MM.1S (cell line): ENCODE measurements at regions not wholly inside any gene's neighbourhood (a gene's known extent, or its start where the extent isn't known, plus 50 kb on each side); places are given as distances from the start of the nearest gene placed in this dataset.

Experiments
- DNase-seq: peaks from one replicate; pipeline ENCODE4 v3.0.0-alpha.2; 2015
- H2AFZ ChIP-seq: fragments of 300-600 bp; sonication (generic); 2 replicates; pipeline ENCODE4 v1.6.0; 2016; ENCODE audit warnings: antibody characterized with exemption, low read length
- H3F3A ChIP-seq: fragments of 300-600 bp; sonication (generic); 2 replicates; pipeline ENCODE4 v1.6.1; 2016; ENCODE audit warnings: mild to moderate bottlenecking, antibody characterized with exemption, low read length, moderate library complexity, mixed read lengths; ENCODE audit not compliant: insufficient read depth
- H3K27ac ChIP-seq: fragments of 300-600 bp; sonication (generic); 2 replicates; pipeline ENCODE4 v1.5.1; 2016; ENCODE audit warnings: mild to moderate bottlenecking, low read length
- H3K27me3 ChIP-seq: fragments of 300-600 bp; sonication (generic); replicated peaks from 2 replicates; pipeline ENCODE4 v1.6.0; 2016; ENCODE audit warnings: low read length; ENCODE audit not compliant: insufficient read depth
- H3K36me3 ChIP-seq: fragments of 300-600 bp; sonication (generic); replicated peaks from 2 replicates; pipeline ENCODE4 v1.6.1; 2016; ENCODE audit warnings: mild to moderate bottlenecking, low read length, mixed read lengths; ENCODE audit not compliant: insufficient read depth
- H3K4me1 ChIP-seq: fragments of 300-600 bp; sonication (generic); 2 replicates; pipeline ENCODE4 v1.6.1; 2016; ENCODE audit warnings: low read length, mixed read lengths
- H3K4me2 ChIP-seq: fragments of 300-600 bp; sonication (generic); 2 replicates; pipeline ENCODE4 v1.6.0; 2016; ENCODE audit warnings: low read depth, low read length
- H3K4me3 ChIP-seq: fragments of 300-600 bp; sonication (generic); 2 replicates; pipeline ENCODE4 v1.5.1; 2016; ENCODE audit warnings: low read length, mixed read lengths
- H3K79me2 ChIP-seq: fragments of 300-600 bp; sonication (generic); 2 replicates; pipeline ENCODE4 v1.6.1; 2016; ENCODE audit warnings: mixed run types, low read length, mixed read lengths
- H3K9ac ChIP-seq: fragments of 300-600 bp; sonication (generic); 2 replicates; pipeline ENCODE4 v1.6.1; 2016; ENCODE audit warnings: low read length, mixed read lengths
- H3K9me2 ChIP-seq: fragments of 300-600 bp; sonication (generic); replicated peaks from 2 replicates; pipeline ENCODE4 v1.6.1; 2016; ENCODE audit warnings: mild to moderate bottlenecking, low read length, mixed read lengths; ENCODE audit not compliant: insufficient read depth
- H3K9me3 ChIP-seq: fragments of 300-600 bp; sonication (generic); replicated peaks from 2 replicates; pipeline ENCODE4 v1.6.1; 2016; ENCODE audit warnings: mild to moderate bottlenecking, low read length, mixed read lengths; ENCODE audit not compliant: insufficient read depth
- H4K20me1 ChIP-seq: fragments of 300-600 bp; sonication (generic); 2 replicates; pipeline ENCODE4 v1.6.1; 2016; ENCODE audit warnings: mild to moderate bottlenecking, low read length, moderate library complexity, mixed read lengths; ENCODE audit not compliant: insufficient read depth
- CTCF ChIP-seq: fragments of 300-600 bp; sonication (generic); IDR thresholded peaks from 2 replicates; pipeline ENCODE4 v1.5.1; 2016; ENCODE audit warnings: antibody characterized with exemption, low read length, mixed read lengths
- EZH2 ChIP-seq: fragments of 300-600 bp; sonication (generic); optimal IDR thresholded peaks from 2 replicates; pipeline ENCODE3; 2017; ENCODE audit warnings: low read depth, mild to moderate bottlenecking, antibody characterized with exemption, low read length, mixed read lengths
- EZH2phosphoT487 ChIP-seq: fragments of 300-600 bp; sonication (generic); IDR thresholded peaks from 2 replicates; pipeline ENCODE4 v1.6.1; 2018; ENCODE audit warnings: antibody characterized with exemption, low read length

GRCh38 chr11:115784796-115785521, 280.7 kb upstream of the CADM1 start:
- Histone ChIP-seq H3K27ac (no peak overlapping the region), H3K4me1 (no peaks in the 10 kb centered on the region), H3K9me2 (no peaks in the 10 kb centered on the region), H3K4me3 (no peak overlapping the region), H3K36me3 (no peaks in the 10 kb centered on the region), H3K9me3 (no peaks in the 10 kb centered on the region), H4K20me1 (no peaks in the 10 kb centered on the region), H3K9ac (no peak overlapping the region), H3K4me2 (no peak overlapping the region), H3F3A (no peaks in the 10 kb centered on the region), H2AFZ (no peak overlapping the region), H3K79me2 (no peaks in the 10 kb centered on the region), H3K27me3 (no peaks in the 10 kb centered on the region)
- no peak for TF ChIP-seq EZH2phosphoT487
- no peak for TF ChIP-seq EZH2
- TF ChIP-seq CTCF, result no peak
- DNase-seq, result no peak

- H3K79me2 ChIP-seq, result no peaks in the 10 kb centered on the region
- no peaks in the 10 kb centered on the region for H3K4me1 ChIP-seq
- H3K4me2 ChIP-seq, result no peak overlapping the region
- H3K36me3 ChIP-seq, result no peaks in the 10 kb centered on the region
- H3K27me3 ChIP-seq, result no peaks in the 10 kb centered on the region
- H3F3A ChIP-seq, result no peaks in the 10 kb centered on the region
- no peak overlapping the region for H3K9ac ChIP-seq
- no peak overlapping the region for H3K27ac ChIP-seq
- no peaks in the 10 kb centered on the region for H4K20me1 ChIP-seq
- H3K4me3 ChIP-seq, result no peak overlapping the region
- H2AFZ ChIP-seq, result no peak overlapping the region
- no peak for DNase-seq
- TF ChIP-seq CTCF (no peak), EZH2 (no peak), EZH2phosphoT487 (no peak)
- H3K9me2 ChIP-seq, result no peaks in the 10 kb centered on the region
- no peaks in the 10 kb centered on the region for H3K9me3 ChIP-seq
Measured at GRCh38 chr11:115780646-115781362, 276.6 kb upstream of the CADM1 start.

GRCh38 chr11:115778928-115779650, 274.9 kb upstream of the CADM1 start:
- H3K4me2 ChIP-seq, result no peak overlapping the region
- H3K4me3 ChIP-seq, result no peak overlapping the region
- TF ChIP-seq EZH2phosphoT487 (no peak), CTCF (no peak), EZH2 (no peak)
- H3F3A ChIP-seq, result no peaks in the 10 kb centered on the region
- H3K36me3 ChIP-seq, result no peaks in the 10 kb centered on the region
- no peaks in the 10 kb centered on the region for H3K79me2 ChIP-seq
- DNase-seq, result no peak
- H3K9me3 ChIP-seq, result no peaks in the 10 kb centered on the region
- no peaks in the 10 kb centered on the region for H3K4me1 ChIP-seq
- H2AFZ ChIP-seq, result no peak overlapping the region
- H3K9ac ChIP-seq, result no peak overlapping the region
- no peaks in the 10 kb centered on the region for H3K27me3 ChIP-seq
- no peaks in the 10 kb centered on the region for H3K9me2 ChIP-seq
- H4K20me1 ChIP-seq, result no peaks in the 10 kb centered on the region
- no peak overlapping the region for H3K27ac ChIP-seq
